Panc1 (cell line): ENCODE measurements at regions not wholly inside any gene's neighbourhood (a gene's known extent, or its start where the extent isn't known, plus 50 kb on each side); places are given as distances from the start of the nearest gene placed in this dataset.

Experiments
- POLR2AphosphoS5 ChIP-seq: IDR thresholded peaks from 2 replicates; pipeline ENCODE4 v1.6.1; 2012; ENCODE audit warnings: mild to moderate bottlenecking, low read depth, low read length, moderate library complexity
- TCF7L2 ChIP-seq: IDR thresholded peaks from 2 replicates; pipeline ENCODE4 v1.6.1; 2011; ENCODE audit warnings: mild to moderate bottlenecking, low read depth, low read length, inconsistent platforms
- TF ChIP-seq, protein P1 (sequence below): fragments of 450-650 bp; IDR thresholded peaks from 2 replicates; pipeline ENCODE4 v1.5.1; 2017; ENCODE audit warnings: mild to moderate bottlenecking

DNA sequence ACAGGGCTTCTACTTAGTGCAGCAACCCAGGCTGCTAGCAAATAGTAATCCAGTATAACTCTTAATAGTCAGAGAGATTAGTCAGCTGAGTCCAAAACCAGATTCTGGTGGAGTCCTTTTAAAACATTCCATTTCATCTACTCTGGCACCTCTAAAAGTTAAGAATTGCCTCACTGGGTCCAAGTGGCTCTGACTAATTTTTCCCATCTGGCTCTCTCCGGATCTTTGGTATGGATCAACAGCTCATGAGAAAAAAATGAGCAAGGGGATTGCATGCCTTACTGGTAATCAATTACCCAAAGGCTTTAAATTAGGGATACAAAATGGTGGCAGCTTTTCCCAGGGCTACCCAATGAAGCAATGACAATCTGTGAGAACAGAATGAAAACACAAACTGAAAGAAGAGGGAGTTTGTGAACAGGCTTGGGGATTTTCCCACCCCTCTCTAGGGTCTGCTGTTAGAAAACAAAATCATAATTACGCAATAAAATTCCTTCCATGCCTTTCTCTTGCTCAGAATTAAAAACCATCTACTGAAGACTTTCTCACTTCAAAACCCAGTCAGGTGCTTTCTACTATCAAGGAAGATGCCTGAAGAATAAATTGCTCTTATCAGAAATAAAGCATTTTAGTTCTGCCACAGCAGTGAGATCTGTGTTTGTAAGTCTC, 84.6 kb upstream of the PMFBP1 start:
- no peak for TF ChIP-seq POLR2AphosphoS5
- TF ChIP-seq, protein P1, sequence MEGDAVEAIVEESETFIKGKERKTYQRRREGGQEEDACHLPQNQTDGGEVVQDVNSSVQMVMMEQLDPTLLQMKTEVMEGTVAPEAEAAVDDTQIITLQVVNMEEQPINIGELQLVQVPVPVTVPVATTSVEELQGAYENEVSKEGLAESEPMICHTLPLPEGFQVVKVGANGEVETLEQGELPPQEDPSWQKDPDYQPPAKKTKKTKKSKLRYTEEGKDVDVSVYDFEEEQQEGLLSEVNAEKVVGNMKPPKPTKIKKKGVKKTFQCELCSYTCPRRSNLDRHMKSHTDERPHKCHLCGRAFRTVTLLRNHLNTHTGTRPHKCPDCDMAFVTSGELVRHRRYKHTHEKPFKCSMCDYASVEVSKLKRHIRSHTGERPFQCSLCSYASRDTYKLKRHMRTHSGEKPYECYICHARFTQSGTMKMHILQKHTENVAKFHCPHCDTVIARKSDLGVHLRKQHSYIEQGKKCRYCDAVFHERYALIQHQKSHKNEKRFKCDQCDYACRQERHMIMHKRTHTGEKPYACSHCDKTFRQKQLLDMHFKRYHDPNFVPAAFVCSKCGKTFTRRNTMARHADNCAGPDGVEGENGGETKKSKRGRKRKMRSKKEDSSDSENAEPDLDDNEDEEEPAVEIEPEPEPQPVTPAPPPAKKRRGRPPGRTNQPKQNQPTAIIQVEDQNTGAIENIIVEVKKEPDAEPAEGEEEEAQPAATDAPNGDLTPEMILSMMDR = no peak
- no peak for TF ChIP-seq TCF7L2
